Endothelial cell of umbilical vein (primary cell): ENCODE measurements at regions not wholly inside any gene's neighbourhood (a gene's known extent, or its start where the extent isn't known, plus 50 kb on each side); places are given as distances from the start of the nearest gene placed in this dataset.

ENCODE experiments used
- CTCF ChIP-seq, 2 donors: IDR thresholded peaks; 1 replicate in 1 of 2; 2 replicates in 1 of 2; pipeline ENCODE4 v1.5.1; 2011; ENCODE audit warnings: low read length in 2 of 2, mild to moderate bottlenecking in 2 of 2, moderate library complexity in 2 of 2, control low read depth in 1 of 2, inconsistent platforms in 1 of 2, low read depth in 1 of 2; ENCODE audit not compliant: insufficient read depth in 1 of 2; ENCODE audit errors: extremely low read depth in 1 of 2
- EZH2 ChIP-seq: IDR thresholded peaks from 2 replicates; pipeline ENCODE4 v1.6.1; 2012; ENCODE audit warnings: borderline replicate concordance, low read depth, mild to moderate bottlenecking, moderate library complexity, low read length, inconsistent platforms; ENCODE audit not compliant: severe bottlenecking
- FOS ChIP-seq: IDR thresholded peaks from 2 replicates; pipeline ENCODE4 v1.6.1; 2011; ENCODE audit warnings: mild to moderate bottlenecking, low read length, moderate library complexity, borderline replicate concordance; ENCODE audit not compliant: insufficient read depth
- JUN ChIP-seq: IDR thresholded peaks from 2 replicates; pipeline ENCODE4 v1.6.1; 2011; ENCODE audit warnings: borderline replicate concordance, low read depth; ENCODE audit not compliant: insufficient read length, insufficient read depth
- MAX ChIP-seq: IDR thresholded peaks from 2 replicates; pipeline ENCODE4 v1.6.1; 2011; ENCODE audit not compliant: insufficient read depth, insufficient read length
- MYC ChIP-seq: IDR thresholded peaks from one replicate; pipeline ENCODE4 v1.6.1; 2011; ENCODE audit warnings: mild to moderate bottlenecking, low read depth, low read length
- POLR2A ChIP-seq: IDR thresholded peaks from 2 replicates; pipeline ENCODE4 v1.6.1; 2012; ENCODE audit warnings: low read depth, mild to moderate bottlenecking, control low read depth, low read length
- POLR2AphosphoS5 ChIP-seq: IDR thresholded peaks from 2 replicates; pipeline ENCODE4 v1.6.1; 2012; ENCODE audit warnings: low read depth, mild to moderate bottlenecking, control low read depth, low read length, moderate library complexity; ENCODE audit not compliant: insufficient read depth

GRCh38 chr9:100662122-100662521, 84.2 kb downstream of the CAVIN4 start:
- no peak for TF ChIP-seq CTCF (IDR thresholded peaks at IDR 0.05; ENCODE audit: extremely low read depth in 1 of 2, insufficient read depth in 1 of 2, low read depth in 1 of 2, low read length in 2 of 2)
- TF ChIP-seq POLR2AphosphoS5: no peak
- no peak for TF ChIP-seq EZH2
- TF ChIP-seq MAX: no peak
- no peak for TF ChIP-seq FOS
- TF ChIP-seq POLR2A: no peak
- TF ChIP-seq JUN: no peak
- no peak for TF ChIP-seq MYC
